ENCODE measurements at regions not wholly inside any gene's neighbourhood (a gene's known extent, or its start where the extent isn't known, plus 50 kb on each side); places are given as distances from the start of the nearest gene placed in this dataset.

GRCh38 chr1:73744985-73745384 is 453.0 kb downstream of the LRRIQ3 start:
- TF ChIP-seq MAZ (IDR thresholded peaks at IDR 0.05; ENCODE audit: borderline replicate concordance, low read depth, low read length) (no peak), RNF2 (IDR thresholded peaks at IDR 0.05; ENCODE audit: borderline replicate concordance, low read depth) (no peak), CTCF (IDR thresholded peaks at IDR 0.05) (no peak), POLR2A (IDR thresholded peaks at IDR 0.05; ENCODE audit: low read length) (no peak)
